Breast epithelium (tissue), 3 donors: ENCODE measurements at regions not wholly inside any gene's neighbourhood (a gene's known extent, or its start where the extent isn't known, plus 50 kb on each side); places are given as distances from the start of the nearest gene placed in this dataset.

Experiments
- CTCF ChIP-seq, 3 donors: fragments of 450-650 bp; IDR thresholded peaks; one replicate each; pipeline ENCODE4 v1.5.1; 2016 to 2017; ENCODE audit warnings: antibody characterized with exemption in 3 of 3, mild to moderate bottlenecking in 3 of 3, moderate library complexity in 3 of 3
- POLR2A ChIP-seq: fragments of 450-650 bp; IDR thresholded peaks from one replicate; pipeline ENCODE4 v1.6.1; 2016; ENCODE audit warnings: antibody characterized with exemption, mild to moderate bottlenecking, moderate library complexity
- POLR2AphosphoS5 ChIP-seq, 3 donors: sonication (generic); formaldehyde crosslinking; IDR thresholded peaks; one replicate each; pipeline ENCODE4 v1.6.1; 2017; ENCODE audit warnings: antibody characterized with exemption in 3 of 3

DNA sequence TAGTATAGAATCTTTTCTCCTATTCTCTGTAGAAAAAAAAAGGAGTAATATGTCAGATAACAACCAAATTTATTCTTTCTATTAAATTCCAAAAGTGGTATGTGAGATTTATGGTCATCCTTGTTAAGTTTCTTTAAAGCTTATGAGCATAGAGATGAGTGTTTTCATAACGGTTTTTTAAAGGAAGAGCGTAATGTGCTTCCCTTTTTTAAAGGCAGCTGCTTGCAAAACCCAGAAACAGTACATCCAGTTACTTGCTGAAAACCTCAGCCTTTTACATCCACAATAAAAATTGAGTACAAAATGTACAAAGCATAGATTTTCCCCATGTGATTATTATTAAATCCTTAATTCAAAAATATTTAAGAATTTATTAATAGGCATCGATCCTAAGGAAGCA, 53.6 kb upstream of the CD163 start:
- no peak for TF ChIP-seq CTCF (IDR thresholded peaks at IDR 0.05)
- TF ChIP-seq POLR2AphosphoS5 (IDR thresholded peaks at IDR 0.05), result no peak
- no peak for TF ChIP-seq POLR2A
